NCI-H1930 (cell line): ENCODE measurements at regions not wholly inside any gene's neighbourhood (a gene's known extent, or its start where the extent isn't known, plus 50 kb on each side); places are given as distances from the start of the nearest gene placed in this dataset.
"Not testable (repeated sequence)": the region's sequence is repeated elsewhere in the genome, so short reads cannot be mapped to it uniquely, and the experiment has no call there.

Experiments
- DNase-seq, 2 experiments: peaks; one replicate each; lab custom pipeline; 2025; lab: John Stamatoyannopoulos, UW

DNA sequence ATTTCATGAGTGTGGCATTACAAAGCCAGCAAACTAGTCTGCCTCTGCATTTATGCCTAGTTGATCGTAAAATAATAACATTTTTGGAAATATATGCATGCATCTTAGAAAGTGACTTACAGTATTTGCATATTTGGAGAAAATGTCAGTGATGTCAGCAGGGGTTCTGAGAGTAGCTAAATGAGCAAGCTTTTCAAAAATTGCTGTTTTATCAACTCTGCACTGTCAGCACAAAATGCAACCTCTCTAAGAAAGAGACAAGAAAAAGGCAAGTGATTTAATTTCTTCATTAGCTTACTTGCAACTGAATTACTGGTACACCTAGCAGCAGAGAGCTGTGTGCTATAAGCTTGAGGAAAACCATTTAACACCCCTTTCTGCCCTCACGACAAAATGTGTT, 632.5 kb upstream of the MMS22L start:
- no peak for DNase-seq

DNA sequence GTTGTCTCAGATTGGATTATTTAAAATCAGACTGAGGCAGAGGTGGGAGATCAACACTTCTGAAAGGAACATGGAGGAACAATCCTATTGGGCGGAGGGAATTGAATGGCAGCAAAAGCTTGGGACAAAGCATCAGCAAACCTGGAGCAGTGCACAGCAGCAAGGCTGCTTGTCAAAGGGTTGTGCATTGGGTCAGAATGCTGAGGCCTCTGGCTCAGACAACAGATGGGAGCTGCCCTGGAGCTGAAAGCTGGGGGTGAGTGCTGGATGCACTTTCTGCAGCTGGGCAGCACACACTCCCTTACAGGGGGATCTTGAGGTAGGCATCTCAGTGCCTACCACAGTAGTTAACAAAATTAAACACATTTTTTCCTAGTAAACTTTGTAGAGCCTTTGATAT, 634.4 kb upstream of the MMS22L start:
- no peak for DNase-seq

DNA sequence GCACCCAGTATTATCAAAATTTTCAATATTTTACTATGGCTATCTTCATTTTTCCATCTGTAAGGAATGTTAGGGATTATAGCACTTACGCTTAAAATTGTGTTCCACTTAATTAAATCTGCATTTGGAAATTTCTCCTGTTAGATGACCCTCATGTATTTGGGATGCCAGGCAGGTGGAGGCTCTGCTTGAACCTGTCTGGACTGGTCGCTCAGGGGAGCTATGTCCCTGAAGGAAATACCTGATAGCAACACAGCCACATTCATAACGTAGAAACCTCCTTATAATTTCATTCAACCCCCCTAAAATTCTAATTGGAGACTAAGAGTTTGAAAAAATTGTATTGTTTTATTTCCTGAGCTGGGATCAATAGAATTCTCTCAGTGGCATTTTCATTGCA, 636.0 kb upstream of the MMS22L start:
- DNase-seq = no peak

DNA sequence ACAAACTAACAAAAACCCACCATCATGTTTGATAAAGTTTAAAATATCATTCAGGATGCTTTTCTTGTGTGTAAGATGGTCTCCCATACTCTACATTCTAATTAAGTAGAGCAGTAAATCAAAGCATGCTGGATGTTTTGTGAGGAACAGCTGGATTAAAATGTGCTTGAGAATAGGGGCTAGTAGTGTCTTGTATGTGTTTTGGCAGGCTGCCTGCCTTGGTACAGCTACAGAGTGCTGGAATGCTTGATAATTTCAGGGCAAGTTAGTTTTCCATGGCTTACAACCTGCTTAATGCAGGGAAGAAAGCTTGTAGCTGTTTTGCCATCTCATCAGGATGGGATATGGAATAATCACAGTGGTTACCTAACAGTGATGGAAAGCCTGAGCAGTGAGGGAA, 636.6 kb upstream of the MMS22L start:
- DNase-seq = no peak

DNA sequence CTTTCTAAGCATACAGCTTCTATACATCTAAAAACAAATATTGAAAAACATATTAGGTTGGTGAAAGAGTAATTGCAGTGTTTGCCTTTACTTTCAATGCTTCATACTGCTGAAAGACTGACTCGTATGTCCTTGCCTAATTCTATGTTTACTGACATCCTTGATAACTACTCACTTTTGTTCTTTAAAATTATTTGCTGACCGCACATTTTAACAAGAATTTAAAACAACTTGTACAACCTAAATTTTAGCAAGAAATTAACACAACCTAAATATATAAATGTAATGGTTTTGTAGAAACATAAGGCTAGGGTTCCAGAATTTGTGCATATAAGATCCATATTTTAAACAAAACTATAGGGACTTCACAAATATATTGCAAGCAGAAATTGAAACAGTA, 640.2 kb upstream of the MMS22L start:
- DNase-seq = peak; percentile 15 to 22

DNA sequence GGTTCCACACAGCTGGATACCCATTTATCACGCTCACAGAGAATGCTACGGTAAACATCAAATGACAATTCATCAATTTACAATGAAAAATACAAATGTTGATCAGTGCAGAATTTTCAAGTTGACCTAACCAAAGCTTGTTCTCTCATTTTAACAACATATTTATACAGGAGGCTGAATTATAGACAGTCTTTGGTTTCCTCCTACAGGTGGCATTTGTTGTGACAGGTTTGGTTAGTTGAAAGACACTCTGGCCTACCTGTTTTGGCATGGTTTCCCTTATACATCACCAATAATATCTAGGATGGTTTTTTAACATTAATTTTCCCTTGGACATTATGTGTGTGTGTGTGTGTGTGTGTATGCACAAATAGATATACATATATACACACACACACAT, 642.5 kb upstream of the MMS22L start:
- peak in 1 of 2 experiments; percentile 30 for DNase-seq

DNA sequence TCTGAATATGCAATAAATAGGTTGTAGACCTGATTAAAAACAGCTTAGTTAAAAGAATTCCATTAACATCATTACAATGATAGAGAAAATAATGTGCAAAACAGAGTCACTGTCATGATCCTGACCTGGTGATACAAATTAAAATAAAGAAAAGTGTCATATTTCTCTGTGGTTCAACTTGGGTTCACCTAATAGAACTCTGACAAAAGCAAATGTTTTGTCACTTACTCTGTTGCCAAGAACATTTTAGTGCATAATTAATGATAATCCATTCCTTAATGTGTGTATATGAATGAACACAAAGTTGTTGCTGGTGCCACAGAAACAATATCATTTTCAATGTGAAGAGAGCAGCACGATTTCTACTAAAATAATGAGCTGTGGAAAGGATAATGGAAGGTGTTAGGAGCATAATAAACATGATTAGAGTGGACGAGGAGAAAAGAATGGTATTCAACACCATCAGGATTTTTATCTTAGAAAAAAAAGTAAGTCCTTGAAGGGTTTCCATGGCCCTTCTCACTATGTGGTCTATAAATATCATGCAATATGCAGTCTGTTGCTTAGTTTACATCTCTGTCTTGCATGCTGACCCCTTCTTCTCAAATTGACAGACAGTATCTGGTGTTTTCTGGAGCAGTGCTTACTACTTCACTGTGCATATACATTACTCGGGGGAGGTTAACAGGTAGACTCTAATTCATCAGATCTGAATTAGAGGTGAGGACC, 656.6 kb upstream of the MMS22L start:
- DNase-seq = no peak

DNA sequence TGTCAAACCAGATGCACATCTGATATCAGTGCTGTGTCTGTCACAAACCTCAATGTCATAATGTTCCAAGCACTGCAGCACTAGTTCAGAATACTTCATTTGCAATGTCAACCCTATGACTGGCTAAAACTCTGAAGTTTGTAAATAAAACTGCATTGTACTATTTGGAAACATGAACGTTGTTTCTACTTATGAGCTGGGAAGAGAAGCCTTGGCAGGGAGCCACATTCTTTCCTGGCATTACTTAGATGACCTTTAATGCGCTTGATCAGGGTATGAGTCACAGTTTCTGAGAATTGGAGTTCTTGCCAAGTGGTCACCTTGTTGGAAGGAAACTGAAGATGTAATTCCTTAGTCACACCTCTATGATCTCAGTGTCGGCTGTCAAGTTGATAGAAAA, 664.8 kb upstream of the MMS22L start:
- no peak for DNase-seq

DNA sequence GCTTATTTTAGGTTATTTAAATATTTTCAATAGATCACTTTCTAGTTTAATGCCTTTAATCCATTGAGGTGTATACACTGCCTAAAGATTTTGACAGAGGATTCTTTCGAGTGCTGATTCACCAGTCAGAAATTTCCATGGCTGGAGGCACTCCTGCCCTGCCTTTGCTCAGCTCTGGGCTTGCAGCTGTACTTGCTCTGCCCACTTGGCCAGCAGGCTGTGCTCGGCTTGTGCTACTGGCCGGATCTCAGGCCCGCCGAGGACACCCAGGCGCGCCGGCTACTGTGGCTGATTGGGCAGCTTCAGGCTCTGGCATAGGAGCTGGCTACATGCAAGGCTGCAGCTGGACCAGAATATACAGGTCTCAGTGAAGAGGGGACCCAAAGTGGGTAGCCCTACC, 675.1 kb upstream of the MMS22L start:
- DNase-seq = no peak

DNA sequence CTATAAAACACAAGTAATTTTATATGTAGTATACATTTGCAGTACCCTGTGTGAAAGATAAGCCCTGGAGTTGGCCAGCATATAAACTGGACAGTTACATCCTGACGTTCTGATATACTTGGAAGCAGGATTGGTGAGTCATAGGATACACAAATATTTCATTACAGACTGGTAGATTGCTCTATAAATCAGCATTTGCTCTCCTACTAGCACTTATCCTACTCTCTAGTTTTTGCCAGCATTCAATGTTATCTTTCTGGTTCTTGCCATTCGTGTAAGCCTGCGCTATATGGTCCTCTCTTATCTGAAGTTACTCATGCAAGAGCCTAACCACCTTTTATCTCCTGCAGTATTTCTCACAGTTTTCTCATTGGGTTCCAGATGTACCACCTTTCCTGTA, 680.2 kb upstream of the MMS22L start:
- DNase-seq = no peak

DNA sequence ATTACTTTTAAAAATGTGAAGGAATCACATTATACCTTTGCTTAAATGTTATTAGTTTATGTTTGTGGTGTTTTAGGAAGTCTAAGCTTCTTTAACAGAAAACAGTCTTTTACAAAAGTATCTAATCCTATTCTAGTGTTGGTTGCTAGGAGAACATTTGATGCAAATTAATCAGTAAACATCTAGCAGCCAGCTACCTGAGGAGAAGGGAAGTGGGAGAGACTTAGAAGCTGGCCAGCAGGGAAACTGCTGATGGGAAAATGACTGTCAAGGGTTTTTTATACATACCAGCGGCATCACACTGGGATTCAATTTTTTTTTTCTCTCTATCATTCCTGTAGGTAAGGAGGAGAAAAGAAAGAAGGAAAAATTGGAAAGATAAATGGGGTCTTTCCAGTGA, 686.0 kb upstream of the MMS22L start:
- no peak for DNase-seq

DNA sequence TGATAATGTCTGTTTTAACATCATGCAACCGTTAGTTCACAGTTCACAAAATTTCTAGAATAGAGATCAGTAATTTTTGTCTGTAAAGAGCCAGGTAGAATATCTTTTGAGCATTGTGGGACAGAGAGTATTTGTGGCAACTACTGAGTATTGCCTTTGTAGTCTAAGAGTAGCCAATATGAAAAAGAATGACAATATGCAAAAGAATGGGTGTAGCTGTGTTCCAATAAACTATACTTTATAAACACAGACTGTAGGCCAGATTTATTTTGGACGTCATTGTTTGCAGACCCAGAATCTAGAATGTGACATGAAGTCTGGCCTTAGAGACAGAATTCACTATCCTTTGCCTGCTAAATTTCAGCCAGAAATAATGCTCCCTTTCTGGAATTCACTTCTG, 694.1 kb upstream of the MMS22L start:
- DNase-seq = no peak

DNA sequence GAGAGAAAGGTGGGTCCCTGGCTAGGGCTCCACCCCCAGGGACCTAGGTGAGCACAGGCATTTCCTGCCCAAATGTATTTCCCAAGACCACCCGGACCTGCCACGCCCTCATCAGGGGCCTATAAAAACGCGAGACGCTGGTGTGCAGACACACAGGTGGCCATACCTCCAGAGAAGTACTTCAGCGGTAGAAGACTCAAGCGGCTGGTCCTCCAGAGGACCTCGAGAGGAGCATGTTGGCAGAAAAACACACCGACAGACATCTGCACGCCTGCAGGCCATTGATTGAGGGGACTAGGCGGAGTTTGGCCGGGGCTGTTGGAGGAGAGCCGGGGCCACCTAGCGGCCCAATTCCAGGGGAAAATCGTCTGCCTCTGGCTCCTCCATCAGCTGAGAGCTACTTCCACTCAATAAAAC, 695.8 kb upstream of the MMS22L start:
- no peak for DNase-seq

DNA sequence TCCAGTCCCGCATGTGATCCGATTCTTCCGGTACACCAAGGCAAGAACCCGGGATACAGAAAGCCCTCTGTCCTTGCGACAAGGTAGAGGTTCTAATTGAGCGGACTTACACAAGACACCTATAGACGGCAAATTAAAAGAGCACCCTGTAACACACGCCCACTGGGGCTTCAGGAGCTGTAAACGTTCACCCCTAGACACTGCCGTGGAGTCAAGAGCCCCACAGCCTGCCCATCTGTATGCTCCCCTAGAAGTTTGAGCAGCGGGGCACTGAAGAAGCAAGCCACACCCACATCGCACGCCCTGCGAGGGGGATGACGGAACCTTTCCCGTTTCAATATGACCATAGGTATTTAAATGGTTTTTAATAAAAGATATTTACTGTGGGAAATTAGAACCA, 696.3 kb upstream of the MMS22L start:
- DNase-seq = not testable (repeated sequence)

DNA sequence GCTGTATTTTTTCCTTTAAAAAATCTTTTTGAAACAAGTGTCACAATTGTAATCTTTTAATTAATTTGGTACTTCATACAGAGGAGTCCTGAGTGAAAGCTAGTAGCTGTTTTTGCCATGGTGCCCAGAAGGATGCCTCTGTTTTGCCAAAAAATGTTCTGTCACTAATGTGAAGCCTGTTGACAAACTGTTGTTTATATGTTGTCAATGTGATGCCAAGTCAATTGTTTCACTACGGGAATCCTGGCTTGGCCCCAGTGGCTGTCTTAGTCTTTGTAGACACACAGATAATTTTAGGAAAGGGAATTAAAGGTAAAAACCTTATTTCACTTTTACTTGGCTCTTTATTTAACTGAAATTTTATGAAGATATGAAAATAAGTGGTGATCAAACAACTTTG, 706.4 kb upstream of the MMS22L start:
- no peak for DNase-seq

DNA sequence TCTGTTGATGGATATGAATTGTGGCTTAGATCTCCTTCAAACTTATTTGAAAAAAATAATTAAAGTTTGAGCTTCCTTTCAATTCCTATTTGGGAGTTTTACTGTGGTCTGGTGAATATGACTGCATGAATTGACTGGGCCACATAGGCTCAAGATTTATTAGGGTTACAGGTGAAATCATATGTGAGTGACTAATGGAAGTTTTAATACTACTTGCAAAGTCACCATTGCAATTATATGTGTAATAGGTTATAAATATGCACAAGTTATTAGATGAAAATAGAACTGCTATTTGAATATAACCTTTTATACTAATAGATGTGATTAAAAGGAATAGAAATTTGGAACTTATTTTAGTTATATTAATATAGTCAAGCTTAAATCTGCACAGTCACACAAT, 712.1 kb upstream of the MMS22L start:
- no peak for DNase-seq

DNA sequence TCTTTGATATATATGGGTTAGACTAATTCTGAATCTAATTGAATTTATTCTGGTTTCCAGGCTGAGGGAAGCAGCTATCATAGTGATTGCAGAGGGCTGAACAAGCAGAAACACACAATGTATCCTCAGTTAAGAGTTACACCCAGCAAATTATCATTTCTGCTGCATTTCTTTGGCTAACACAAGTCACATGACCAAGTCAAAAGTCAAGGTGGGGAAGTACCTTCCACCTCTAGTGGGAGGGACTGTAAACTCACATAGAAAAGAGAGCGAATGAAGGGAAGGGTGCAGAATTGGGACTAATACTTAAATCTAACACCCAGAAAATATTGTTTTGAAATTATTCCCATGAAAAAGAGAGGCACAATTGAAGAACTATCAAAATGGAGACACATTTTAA, 719.7 kb upstream of the MMS22L start:
- no peak for DNase-seq

DNA sequence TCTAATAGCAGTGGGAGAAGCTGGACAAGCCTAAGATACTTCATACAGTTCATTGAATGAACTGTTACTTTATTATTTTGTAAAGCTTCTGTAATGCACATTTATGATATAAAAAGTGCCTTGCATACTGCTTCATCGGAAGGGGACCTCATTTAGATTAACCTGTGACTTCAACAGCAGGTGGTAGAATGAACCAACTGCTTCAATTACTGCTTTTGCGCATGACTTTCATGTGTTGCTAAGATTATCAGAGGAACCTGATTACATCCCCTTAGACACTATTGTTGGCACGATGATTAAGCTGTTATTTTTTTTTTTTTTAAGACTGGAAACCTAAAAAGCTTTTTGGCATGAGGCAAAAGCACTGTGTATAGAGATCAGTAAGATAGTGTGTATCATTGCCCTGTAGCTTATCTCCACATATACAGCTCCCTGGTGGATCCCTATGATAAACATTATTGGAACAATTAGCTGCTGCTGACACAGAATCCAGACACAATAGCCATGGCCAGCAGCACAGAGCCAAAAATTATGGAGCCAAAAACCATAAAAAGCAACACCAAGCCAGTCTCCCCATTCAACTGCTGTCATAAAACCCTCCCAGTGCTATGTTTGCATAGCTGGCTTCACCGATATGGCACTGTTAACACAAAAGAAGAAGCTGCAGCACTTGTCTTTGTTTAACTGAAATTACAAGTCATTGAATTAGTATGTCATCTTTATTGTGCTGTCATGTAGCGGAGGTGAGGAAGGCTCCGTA, 731.6 kb upstream of the MMS22L start:
- peak; percentile 96 to 97 for DNase-seq

DNA sequence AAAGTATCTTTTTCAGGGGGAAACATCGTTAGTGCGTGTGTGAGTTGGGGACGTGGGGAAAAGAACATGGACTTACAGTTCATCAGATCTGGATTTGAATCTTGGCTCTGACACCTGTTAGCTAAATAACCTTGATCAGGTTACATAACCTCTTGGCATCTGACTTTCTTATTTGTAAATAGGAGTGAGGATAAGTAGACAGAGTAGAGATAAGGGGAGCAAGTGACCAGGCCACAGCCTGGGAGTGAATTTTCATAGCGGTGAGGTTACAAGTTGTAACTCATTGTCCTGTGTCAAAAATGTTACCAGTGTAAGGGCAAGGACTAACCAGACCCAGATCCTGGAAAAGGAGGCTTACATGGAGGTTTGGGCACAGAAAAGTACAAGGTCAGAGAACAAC, 733.5 kb upstream of the MMS22L start:
- DNase-seq = no peak

DNA sequence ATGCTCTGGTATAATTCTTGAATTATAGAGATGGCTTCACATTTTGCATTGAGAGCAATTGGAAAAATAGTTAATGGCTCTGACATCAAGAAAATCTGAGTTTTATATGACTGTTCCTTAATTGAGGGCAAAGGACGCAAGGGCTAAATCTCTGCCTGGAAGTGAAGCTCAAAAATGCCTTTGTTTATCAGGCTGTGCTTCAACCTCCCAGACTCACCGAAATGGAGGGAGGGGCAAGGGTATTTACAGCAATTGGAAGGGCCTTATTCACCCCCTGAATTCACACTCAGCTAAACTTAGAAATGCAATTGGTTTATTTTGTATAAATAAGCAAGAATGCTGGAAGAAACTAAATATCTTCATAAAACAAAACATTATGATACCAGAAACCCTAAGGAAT, 737.2 kb upstream of the MMS22L start:
- DNase-seq = no peak

DNA sequence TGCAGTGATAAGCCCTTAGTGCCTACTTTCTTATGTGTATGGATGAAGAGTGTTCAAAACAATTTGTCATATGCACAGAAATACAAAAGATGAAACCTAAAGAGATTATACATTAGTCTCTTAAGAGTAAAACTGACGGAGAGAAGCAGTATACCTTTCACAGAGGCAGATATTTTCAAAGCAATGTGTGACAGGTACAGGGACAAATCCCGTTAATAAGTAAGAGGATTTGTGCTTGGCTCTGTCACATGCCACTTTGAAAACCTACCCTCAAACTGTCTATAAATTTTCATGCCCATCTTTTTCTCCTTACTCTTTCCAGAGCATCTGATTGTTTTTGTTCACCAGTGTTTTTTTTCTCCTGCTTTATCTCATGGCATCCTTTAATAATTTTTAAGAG, 741.3 kb upstream of the MMS22L start:
- no peak for DNase-seq

DNA sequence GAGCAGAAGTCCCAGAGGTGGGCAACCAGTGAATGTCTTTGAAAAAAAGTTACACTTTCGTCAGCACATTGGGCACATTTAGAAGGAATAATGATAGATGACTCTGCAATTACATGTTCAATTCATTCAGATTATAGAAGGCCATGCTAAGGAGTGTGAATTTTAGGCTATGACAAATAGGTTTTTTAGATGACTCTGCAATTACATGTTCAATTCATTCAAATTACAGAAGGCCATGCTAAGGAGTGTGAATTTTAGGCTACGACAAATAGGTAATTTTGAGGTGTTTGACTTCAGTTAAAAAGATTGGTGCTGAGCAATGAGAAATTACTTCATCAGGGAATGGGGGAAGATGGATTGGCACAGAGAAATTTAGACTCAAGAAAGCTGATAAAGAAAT, 744.9 kb upstream of the MMS22L start:
- DNase-seq = no peak

DNA sequence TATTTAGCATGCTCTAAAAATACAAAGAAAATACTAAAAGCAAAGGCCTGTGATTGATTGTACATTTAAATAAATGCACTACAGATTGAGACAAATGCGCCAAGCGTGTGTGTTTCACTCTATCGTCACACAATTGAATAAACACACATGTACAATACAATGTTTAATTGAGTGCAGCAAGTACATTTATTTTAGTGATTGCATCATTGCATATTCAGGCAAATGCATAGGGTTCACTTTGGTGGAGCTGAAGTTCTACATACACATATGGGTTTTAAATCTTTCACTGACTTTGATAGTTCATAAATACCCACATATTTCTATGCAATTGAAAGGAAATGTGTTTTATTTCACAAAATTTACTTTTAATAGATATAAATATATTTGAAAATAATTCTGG, 750.6 kb upstream of the MMS22L start:
- no peak for DNase-seq
